Mesothelial cell of epicardium (in vitro differentiated cells): ENCODE measurements at regions not wholly inside any gene's neighbourhood (a gene's known extent, or its start where the extent isn't known, plus 50 kb on each side); places are given as distances from the start of the nearest gene placed in this dataset.

Experiments
- DNase-seq, 2 experiments: peaks; one replicate each; pipeline ENCODE4 v3.0.0; 2021; ENCODE audit warnings: low spot score in 2 of 2; ENCODE audit not compliant: unreplicated experiment in 2 of 2
- H3K27ac Mint-ChIP-seq: 2 replicates; pipeline ENCODE4 v1.8.0; 2021; ENCODE audit warnings: mixed read lengths
- H3K27me3 Mint-ChIP-seq: 2 replicates; pipeline ENCODE4 v1.8.0; 2021; ENCODE audit warnings: low read depth, mixed read lengths
- H3K36me3 Mint-ChIP-seq: 2 replicates; pipeline ENCODE4 v1.8.0; 2021; ENCODE audit warnings: mixed read lengths
- H3K4me1 Mint-ChIP-seq: 2 replicates; pipeline ENCODE4 v1.8.0; 2021; ENCODE audit warnings: mixed read lengths
- H3K4me3 Mint-ChIP-seq: 2 replicates; pipeline ENCODE4 v1.8.0; 2021; ENCODE audit warnings: mild to moderate bottlenecking, moderate library complexity, mixed read lengths
- H3K9me3 Mint-ChIP-seq: 2 replicates; pipeline ENCODE4 v1.8.0; 2021; ENCODE audit warnings: mixed read lengths
- TF ChIP-seq, protein P1 (sequence below): fragments of 200-600 bp; sonication (generic); IDR thresholded peaks from one replicate; pipeline ENCODE4 v1.5.0; 2021; ENCODE audit warnings: antibody characterized with exemption; ENCODE audit not compliant: unreplicated experiment

DNA sequence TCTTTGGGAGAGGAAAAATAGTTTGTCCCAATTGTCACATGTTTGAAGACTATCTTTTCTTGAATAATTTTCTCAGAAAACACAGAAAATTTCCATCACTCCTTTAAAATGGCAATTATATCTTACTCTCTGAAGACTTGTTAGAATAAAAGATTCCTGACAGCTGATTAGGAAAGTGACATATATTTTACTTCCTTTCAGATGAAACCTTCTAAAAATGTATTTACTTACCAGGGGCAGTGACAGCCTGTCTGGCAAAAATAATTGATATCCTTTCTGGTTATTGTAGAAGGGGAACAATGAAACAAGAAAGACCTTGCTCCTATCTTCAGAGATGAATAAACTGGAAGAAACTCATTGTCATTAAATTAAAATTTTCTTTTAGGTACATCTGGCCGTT, 483.3 kb upstream of the GOLIM4 start:
- H3K4me3 Mint-ChIP-seq, result no peak overlapping the region
- H3K36me3 Mint-ChIP-seq, result peaks cover 4% of the 10 kb centered on the region
- H3K27ac Mint-ChIP-seq, result no peak overlapping the region
- peaks cover 26% of the 10 kb centered on the region for H3K4me1 Mint-ChIP-seq
- no peaks in the 10 kb centered on the region for H3K9me3 Mint-ChIP-seq
- TF ChIP-seq, protein P1, sequence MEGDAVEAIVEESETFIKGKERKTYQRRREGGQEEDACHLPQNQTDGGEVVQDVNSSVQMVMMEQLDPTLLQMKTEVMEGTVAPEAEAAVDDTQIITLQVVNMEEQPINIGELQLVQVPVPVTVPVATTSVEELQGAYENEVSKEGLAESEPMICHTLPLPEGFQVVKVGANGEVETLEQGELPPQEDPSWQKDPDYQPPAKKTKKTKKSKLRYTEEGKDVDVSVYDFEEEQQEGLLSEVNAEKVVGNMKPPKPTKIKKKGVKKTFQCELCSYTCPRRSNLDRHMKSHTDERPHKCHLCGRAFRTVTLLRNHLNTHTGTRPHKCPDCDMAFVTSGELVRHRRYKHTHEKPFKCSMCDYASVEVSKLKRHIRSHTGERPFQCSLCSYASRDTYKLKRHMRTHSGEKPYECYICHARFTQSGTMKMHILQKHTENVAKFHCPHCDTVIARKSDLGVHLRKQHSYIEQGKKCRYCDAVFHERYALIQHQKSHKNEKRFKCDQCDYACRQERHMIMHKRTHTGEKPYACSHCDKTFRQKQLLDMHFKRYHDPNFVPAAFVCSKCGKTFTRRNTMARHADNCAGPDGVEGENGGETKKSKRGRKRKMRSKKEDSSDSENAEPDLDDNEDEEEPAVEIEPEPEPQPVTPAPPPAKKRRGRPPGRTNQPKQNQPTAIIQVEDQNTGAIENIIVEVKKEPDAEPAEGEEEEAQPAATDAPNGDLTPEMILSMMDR, result no peak
- no peak for DNase-seq
- H3K27me3 Mint-ChIP-seq, result no peaks in the 10 kb centered on the region

DNA sequence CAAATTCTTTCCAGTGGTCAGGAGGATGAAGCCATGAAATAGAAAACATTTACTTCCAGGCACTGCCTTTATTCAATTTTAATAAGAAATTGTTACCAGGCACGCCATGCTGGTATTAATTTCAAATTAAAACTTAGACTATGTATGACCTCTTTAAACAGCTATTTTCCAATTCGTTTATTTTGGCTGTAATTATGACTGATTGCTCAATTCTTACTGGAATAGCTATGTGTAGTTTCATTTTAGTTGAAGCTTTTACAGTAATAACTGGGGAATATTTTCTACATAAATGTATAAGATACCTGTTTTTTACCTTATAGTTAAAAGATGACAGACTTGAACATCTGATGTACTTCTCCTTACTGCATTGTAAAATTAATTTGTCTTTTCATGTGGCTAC, 480.0 kb upstream of the GOLIM4 start:
- H3K9me3 Mint-ChIP-seq, result peaks cover 5% of the 10 kb centered on the region
- no peak overlapping the region for H3K4me3 Mint-ChIP-seq
- peaks cover 10% of the 10 kb centered on the region for H3K36me3 Mint-ChIP-seq
- TF ChIP-seq, protein P1, result no peak
- H3K4me1 Mint-ChIP-seq, result peaks cover 17% of the 10 kb centered on the region
- DNase-seq, result no peak
- H3K27ac Mint-ChIP-seq, result no peak overlapping the region
- H3K27me3 Mint-ChIP-seq, result no peaks in the 10 kb centered on the region

DNA sequence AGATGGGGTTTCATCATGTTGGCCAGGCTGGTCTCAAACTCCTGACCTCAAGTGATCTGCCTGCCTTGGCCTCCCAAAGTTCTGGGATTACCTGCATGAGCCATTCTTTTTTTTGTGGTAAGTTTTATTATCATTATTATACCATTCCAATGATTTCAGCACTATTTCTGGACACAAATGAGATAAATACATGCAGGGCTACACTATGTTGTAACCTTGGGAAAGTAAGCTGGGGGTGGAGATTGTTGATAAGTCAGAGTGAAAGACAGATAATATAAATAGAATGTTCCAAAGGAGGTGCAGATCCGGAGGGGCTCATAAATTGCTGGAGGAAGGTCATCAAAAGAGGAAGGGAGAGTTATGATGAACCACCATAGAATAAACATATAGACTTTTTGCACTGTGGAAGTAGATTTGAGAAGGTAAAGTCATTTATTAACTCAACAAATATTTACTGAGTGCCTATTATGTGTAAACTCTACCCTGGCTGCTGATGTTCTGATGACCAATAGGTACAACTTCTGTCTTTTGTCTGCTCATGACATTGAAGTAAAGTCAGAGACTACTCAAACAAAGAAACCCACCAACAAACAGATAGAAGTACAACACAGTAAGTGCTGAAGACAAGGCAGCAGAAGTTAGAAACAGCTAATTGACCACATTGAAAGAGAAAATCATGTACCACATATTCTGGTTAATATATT, 478.9 kb upstream of the GOLIM4 start:
- Mint-ChIP-seq H3K27ac (no peak overlapping the region), H3K27me3 (no peaks in the 10 kb centered on the region), H3K4me1 (peaks cover 17% of the 10 kb centered on the region), H3K36me3 (peaks cover 13% of the 10 kb centered on the region), H3K4me3 (no peak overlapping the region), H3K9me3 (peaks cover 5% of the 10 kb centered on the region)
- TF ChIP-seq, protein P1, result no peak
- DNase-seq, result no peak

DNA sequence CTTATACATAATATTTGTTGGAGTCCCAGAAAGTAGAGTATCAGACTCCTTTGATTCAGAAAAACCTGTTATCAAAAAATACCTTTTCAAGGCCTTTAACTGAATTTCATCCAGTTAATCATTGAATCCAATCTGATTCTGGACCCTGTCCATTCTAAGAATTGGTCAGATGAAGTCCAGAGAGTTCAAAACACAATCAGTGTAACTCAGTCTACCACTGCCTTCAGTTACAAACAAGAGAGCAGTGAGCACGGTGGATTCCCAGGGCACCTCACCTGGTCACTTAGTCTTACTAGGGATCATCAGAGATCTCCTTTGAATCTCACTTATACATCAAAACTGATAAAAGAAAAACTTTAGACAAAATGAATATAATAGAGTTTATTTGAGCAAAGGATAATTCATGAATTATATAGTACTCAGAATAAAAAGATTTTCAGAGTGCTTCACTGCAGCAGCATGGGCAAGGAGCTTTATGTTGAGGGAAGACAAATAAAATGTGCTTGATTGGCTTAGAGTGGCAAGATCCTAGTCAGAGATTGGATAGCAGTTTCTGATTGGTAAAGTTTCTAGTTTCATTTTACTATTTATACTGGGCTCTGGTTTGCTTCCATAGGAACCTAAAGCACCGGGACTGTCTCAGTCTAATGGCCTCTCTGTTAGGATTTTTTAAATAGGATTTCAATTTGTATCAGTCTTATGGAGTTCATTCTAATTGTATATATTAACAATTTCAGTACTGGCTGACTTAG, 474.9 kb upstream of the GOLIM4 start:
- no peak for DNase-seq
- peak overlapping the region; percentile 22 for H3K27ac Mint-ChIP-seq
- H3K4me1 Mint-ChIP-seq, result peaks cover 9% of the 10 kb centered on the region
- H3K36me3 Mint-ChIP-seq, result peaks cover 19% of the 10 kb centered on the region
- H3K27me3 Mint-ChIP-seq, result no peaks in the 10 kb centered on the region
- peaks cover 18% of the 10 kb centered on the region for H3K9me3 Mint-ChIP-seq
- no peak overlapping the region for H3K4me3 Mint-ChIP-seq
- TF ChIP-seq, protein P1, result no peak

DNA sequence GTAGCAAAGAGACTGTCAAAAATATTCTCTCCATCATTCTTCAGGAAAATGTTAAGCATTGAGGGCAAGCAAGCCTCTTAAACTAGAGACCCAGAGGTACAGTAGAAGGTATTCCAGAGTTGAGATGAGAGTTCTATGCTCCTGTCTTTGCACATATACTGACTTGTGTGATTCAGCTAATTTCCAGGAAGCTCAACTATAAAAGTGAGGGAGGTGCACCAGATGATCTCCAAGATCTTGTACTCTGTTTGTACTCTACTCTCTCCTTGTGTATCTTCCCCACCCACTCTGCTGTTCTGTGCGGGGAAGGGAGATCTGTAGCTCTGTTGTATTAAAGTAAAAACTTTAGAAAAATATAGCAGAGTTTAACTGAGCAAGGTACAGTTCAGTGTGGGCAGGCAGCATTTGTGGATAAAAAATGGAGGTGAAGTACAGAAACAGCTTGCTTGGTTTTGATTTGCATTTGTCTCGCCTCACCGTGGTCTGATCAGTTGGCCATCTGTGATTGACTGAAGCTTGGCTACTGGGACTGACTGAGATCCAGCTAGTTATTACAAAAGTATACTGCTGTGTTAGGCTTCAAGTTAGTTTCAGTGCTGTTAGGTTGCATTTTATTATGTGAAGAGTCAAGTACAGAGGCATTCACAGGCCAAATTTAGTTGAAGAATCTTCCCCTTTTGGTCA, 463.1 kb upstream of the GOLIM4 start:
- Mint-ChIP-seq H3K9me3 (peaks cover 3% of the 10 kb centered on the region), H3K27me3 (no peaks in the 10 kb centered on the region), H3K4me1 (peaks cover 24% of the 10 kb centered on the region), H3K36me3 (peaks cover 8% of the 10 kb centered on the region), H3K27ac (peak overlapping the region; percentile 69), H3K4me3 (no peak overlapping the region)
- no peak for DNase-seq
- TF ChIP-seq, protein P1, result no peak
